Upper lobe of left lung (tissue), 4 donors: ENCODE measurements at regions not wholly inside any gene's neighbourhood (a gene's known extent, or its start where the extent isn't known, plus 50 kb on each side); places are given as distances from the start of the nearest gene placed in this dataset.

ENCODE experiments used
- POLR2AphosphoS5 ChIP-seq, 2 donors: sonication (generic); formaldehyde crosslinking; IDR thresholded peaks; one replicate each; pipeline ENCODE4 v1.5.1; 2017; ENCODE audit warnings: antibody characterized with exemption in 2 of 2
- TF ChIP-seq, protein P1 (sequence below), 6 experiments: fragments of 450-650 bp in 4 of 6; fragments of 200-600 bp in 2 of 6; sonication (generic) in 2 of 6; IDR thresholded peaks; one replicate each; pipeline ENCODE4 v1.5.1; 2016 to 2019; ENCODE audit warnings: antibody characterized with exemption in 6 of 6

DNA sequence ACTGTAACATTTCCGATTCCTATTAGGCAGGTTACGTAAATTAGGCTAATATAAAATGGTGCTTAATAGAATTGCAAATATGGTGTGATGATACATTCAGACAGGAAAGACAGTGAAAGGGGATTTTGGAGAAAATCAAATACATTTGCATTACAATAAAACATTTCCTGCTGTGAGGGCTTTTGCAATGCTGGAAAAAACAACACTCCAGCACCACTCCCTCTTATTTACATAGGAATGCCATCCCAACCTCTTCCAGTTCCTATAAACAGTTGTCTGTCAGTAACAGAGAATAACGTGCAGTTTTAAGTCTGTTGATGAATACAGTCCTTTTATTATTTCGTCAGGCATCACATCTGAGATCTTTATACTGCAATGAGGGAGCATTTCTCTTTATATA lies 298.8 kb upstream of the FANCL start:
- TF ChIP-seq, protein P1, sequence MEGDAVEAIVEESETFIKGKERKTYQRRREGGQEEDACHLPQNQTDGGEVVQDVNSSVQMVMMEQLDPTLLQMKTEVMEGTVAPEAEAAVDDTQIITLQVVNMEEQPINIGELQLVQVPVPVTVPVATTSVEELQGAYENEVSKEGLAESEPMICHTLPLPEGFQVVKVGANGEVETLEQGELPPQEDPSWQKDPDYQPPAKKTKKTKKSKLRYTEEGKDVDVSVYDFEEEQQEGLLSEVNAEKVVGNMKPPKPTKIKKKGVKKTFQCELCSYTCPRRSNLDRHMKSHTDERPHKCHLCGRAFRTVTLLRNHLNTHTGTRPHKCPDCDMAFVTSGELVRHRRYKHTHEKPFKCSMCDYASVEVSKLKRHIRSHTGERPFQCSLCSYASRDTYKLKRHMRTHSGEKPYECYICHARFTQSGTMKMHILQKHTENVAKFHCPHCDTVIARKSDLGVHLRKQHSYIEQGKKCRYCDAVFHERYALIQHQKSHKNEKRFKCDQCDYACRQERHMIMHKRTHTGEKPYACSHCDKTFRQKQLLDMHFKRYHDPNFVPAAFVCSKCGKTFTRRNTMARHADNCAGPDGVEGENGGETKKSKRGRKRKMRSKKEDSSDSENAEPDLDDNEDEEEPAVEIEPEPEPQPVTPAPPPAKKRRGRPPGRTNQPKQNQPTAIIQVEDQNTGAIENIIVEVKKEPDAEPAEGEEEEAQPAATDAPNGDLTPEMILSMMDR (IDR thresholded peaks at IDR 0.05), result no peak
- TF ChIP-seq POLR2AphosphoS5 (IDR thresholded peaks at IDR 0.05), result no peak
